Uterus (tissue), 3 donors: ENCODE measurements at regions not wholly inside any gene's neighbourhood (a gene's known extent, or its start where the extent isn't known, plus 50 kb on each side); places are given as distances from the start of the nearest gene placed in this dataset.

Experiments used
- DNase-seq, 2 donors: peaks; one replicate each; pipeline ENCODE4 v3.0.0-alpha.2; 2019 to 2020
- H3K27ac ChIP-seq, 2 donors: fragments of 200-600 bp; sonication (generic); 1 replicate in 1 of 2; 2 replicates in 1 of 2; pipeline ENCODE4 v1.5.1; 2016 to 2018
- H3K27me3 ChIP-seq, 2 donors: fragments of 200-600 bp; sonication (generic); one replicate each; pipeline ENCODE4 v1.5.1; 2018 to 2019; ENCODE audit warnings: control low read depth in 1 of 2
- H3K36me3 ChIP-seq, 2 donors: fragments of 200-600 bp; sonication (generic); one replicate each; pipeline ENCODE4 v1.5.1; 2019; ENCODE audit warnings: control low read depth in 1 of 2
- H3K4me1 ChIP-seq, 2 donors: fragments of 200-600 bp; sonication (generic); one replicate each; pipeline ENCODE4 v1.5.1; 2018 to 2019; ENCODE audit warnings: control low read depth in 1 of 2
- H3K4me3 ChIP-seq, 2 donors: fragments of 200-600 bp; sonication (generic); 1 replicate in 1 of 2; 2 replicates in 1 of 2; pipeline ENCODE4 v1.5.1; 2018 to 2019; ENCODE audit warnings: mild to moderate bottlenecking in 1 of 2
- H3K9me3 ChIP-seq, 2 donors: fragments of 200-600 bp; sonication (generic); one replicate each; pipeline ENCODE4 v1.5.1; 2019; ENCODE audit warnings: control low read depth in 1 of 2
- POLR2A ChIP-seq, 2 donors: fragments of 450-650 bp; IDR thresholded peaks; one replicate each; pipeline ENCODE4 v1.6.1; 2016; ENCODE audit warnings: antibody characterized with exemption in 2 of 2, mild to moderate bottlenecking in 1 of 2, moderate library complexity in 1 of 2
- intact Hi-C: fragments of 100-400 bp; cut with DNase I; formaldehyde crosslinking; loops from one replicate; pipeline ENCODE4 v1.15.1; 2023; ENCODE audit warnings: low total_unique reads
- TF ChIP-seq, protein P1 (sequence below), 4 experiments: fragments of 200-600 bp in 2 of 4; fragments of 450-650 bp in 2 of 4; sonication (generic) in 2 of 4; IDR thresholded peaks; one replicate each; pipeline ENCODE4 v1.5.1; 2016 to 2019; ENCODE audit warnings: antibody characterized with exemption in 4 of 4, mild to moderate bottlenecking in 2 of 4, moderate library complexity in 1 of 4
- donor health status: DM: yes; HTN: yes; CAD: no.

GRCh38 chr4:167524091-167524490 lies 289.8 kb upstream of the SPOCK3 start:
- TF ChIP-seq, protein P1, sequence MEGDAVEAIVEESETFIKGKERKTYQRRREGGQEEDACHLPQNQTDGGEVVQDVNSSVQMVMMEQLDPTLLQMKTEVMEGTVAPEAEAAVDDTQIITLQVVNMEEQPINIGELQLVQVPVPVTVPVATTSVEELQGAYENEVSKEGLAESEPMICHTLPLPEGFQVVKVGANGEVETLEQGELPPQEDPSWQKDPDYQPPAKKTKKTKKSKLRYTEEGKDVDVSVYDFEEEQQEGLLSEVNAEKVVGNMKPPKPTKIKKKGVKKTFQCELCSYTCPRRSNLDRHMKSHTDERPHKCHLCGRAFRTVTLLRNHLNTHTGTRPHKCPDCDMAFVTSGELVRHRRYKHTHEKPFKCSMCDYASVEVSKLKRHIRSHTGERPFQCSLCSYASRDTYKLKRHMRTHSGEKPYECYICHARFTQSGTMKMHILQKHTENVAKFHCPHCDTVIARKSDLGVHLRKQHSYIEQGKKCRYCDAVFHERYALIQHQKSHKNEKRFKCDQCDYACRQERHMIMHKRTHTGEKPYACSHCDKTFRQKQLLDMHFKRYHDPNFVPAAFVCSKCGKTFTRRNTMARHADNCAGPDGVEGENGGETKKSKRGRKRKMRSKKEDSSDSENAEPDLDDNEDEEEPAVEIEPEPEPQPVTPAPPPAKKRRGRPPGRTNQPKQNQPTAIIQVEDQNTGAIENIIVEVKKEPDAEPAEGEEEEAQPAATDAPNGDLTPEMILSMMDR (IDR thresholded peaks at IDR 0.05) = no peak
- no peak overlapping the region for H3K27ac ChIP-seq
- no peaks in the 10 kb centered on the region for H3K4me1 ChIP-seq
- no peak overlapping the region for H3K4me3 ChIP-seq
- DNase-seq = no peak
- intact Hi-C loops = no loop called here
- H3K9me3 ChIP-seq = no peaks in the 10 kb centered on the region
- no peaks in the 10 kb centered on the region for H3K27me3 ChIP-seq
- H3K36me3 ChIP-seq = no peaks in the 10 kb centered on the region

DNA sequence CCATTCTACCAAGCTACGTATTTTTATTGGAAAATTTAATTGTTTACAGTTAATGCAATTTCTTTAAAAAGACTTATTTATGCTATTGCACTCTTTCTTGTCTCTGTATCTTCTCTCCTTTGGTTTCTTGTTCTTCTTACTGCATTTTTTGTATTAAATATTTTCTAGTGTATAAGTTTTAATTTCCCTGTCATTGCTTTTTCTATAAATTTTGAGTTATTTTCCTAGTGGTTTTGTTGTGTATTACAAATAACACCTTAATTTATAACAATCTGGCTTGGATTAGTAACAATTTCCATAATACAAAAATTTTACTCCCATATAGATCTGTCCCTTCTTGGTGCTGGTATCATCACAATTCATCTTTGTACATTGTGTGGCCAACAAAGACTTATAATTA lies 303.5 kb upstream of the SPOCK3 start:
- DNase-seq = no peak
- no peak for TF ChIP-seq POLR2A (IDR thresholded peaks at IDR 0.05)
- TF ChIP-seq, protein P1 (IDR thresholded peaks at IDR 0.05) = no peak
- no peak overlapping the region for H3K4me3 ChIP-seq
- H3K9me3 ChIP-seq = no peaks in the 10 kb centered on the region
- intact Hi-C loops = no loop called here
- no peaks in the 10 kb centered on the region for H3K36me3 ChIP-seq
- H3K27me3 ChIP-seq = no peaks in the 10 kb centered on the region
- no peaks in the 10 kb centered on the region for H3K4me1 ChIP-seq
- no peak overlapping the region for H3K27ac ChIP-seq

- H3K4me3 ChIP-seq = no peak overlapping the region
- H3K27ac ChIP-seq = no peak overlapping the region
- H3K27me3 ChIP-seq = no peaks in the 10 kb centered on the region
- TF ChIP-seq, protein P1 (IDR thresholded peaks at IDR 0.05) = no peak
- TF ChIP-seq POLR2A (IDR thresholded peaks at IDR 0.05) = no peak
- no peak for DNase-seq
- H3K4me1 ChIP-seq = no peaks in the 10 kb centered on the region
- H3K36me3 ChIP-seq = no peaks in the 10 kb centered on the region
- H3K9me3 ChIP-seq = no peaks in the 10 kb centered on the region
- intact Hi-C loops = no loop called here
Observed at GRCh38 chr4:167541286-167541685, 307.0 kb upstream of the SPOCK3 start.

DNA sequence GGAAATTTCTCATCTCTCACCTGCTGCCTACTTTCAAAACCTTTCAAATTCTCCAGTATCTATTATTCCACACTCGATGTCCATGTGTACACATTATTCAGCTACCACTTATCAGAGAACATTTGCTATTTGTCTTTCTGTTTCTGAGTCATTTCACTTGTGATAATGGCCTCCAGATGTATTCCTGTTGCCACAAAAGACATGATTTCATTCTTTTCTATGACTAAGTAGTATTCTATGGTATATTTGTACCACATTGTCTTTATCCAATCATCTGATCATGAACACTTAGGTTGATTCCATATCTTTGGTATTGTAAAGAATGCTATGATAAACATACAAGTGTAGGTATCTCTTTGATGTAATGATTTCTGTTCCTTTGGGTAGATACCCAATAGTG lies 310.1 kb upstream of the SPOCK3 start:
- intact Hi-C loops = no loop called here
- H3K27me3 ChIP-seq = no peaks in the 10 kb centered on the region
- TF ChIP-seq POLR2A (IDR thresholded peaks at IDR 0.05) = no peak
- TF ChIP-seq, protein P1 (IDR thresholded peaks at IDR 0.05) = no peak
- no peak overlapping the region for H3K27ac ChIP-seq
- DNase-seq = no peak
- H3K36me3 ChIP-seq = no peaks in the 10 kb centered on the region
- no peak overlapping the region for H3K4me3 ChIP-seq
- no peaks in the 10 kb centered on the region for H3K9me3 ChIP-seq
- H3K4me1 ChIP-seq = no peaks in the 10 kb centered on the region

DNA sequence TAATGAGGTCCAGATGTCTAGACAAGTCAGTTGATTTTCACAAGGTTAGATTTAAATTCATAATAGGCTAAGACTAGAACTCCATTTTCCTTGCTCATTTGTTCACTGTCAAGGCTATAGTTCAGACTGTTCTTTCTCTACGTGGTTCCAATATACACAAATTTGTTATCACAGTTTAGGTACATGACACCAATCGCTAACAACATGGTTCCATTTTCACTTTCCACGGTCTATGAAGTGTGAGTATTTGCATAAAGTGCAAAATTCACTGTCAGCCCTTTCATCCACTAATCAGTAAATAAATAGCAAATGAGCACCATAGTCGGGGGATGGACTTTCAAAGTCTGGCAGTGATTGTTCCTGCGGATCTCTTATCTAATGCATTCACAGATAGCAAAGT lies 315.7 kb upstream of the SPOCK3 start:
- TF ChIP-seq, protein P1 (IDR thresholded peaks at IDR 0.05) = no peak
- no peak for TF ChIP-seq POLR2A (IDR thresholded peaks at IDR 0.05)
- no peak overlapping the region for H3K4me3 ChIP-seq
- no peak for DNase-seq
- no peaks in the 10 kb centered on the region for H3K27me3 ChIP-seq
- H3K36me3 ChIP-seq = no peaks in the 10 kb centered on the region
- H3K4me1 ChIP-seq = no peaks in the 10 kb centered on the region
- intact Hi-C loops = no loop called here
- H3K27ac ChIP-seq = no peak overlapping the region
- H3K9me3 ChIP-seq = no peaks in the 10 kb centered on the region
